Spinal cord (tissue), 9 donors: ENCODE measurements at regions not wholly inside any gene's neighbourhood (a gene's known extent, or its start where the extent isn't known, plus 50 kb on each side); places are given as distances from the start of the nearest gene placed in this dataset.

Experiments used
- DNase-seq, 6 donors: peaks; one replicate each; pipeline versions ENCODE4 v3.0.0 to v3.0.0-alpha.2; 2013 to 2015; ENCODE audit warnings: low spot score in 6 of 6, low read depth in 4 of 6
- H3K27ac ChIP-seq: one replicate; pipeline ENCODE4 v1.5.1; 2013; ENCODE audit warnings: low read depth, low read length, control low read depth
- H3K27me3 ChIP-seq: one replicate; pipeline ENCODE4 v1.6.1; 2013; ENCODE audit warnings: low read length; ENCODE audit not compliant: control insufficient read depth, insufficient read depth
- H3K36me3 ChIP-seq: one replicate; pipeline ENCODE4 v1.6.1; 2013; ENCODE audit warnings: low read length; ENCODE audit not compliant: control insufficient read depth, insufficient read depth
- H3K4me1 ChIP-seq: one replicate; pipeline ENCODE4 v1.6.1; 2013; ENCODE audit warnings: low read length; ENCODE audit not compliant: control insufficient read depth, insufficient read depth
- H3K4me3 ChIP-seq: one replicate; pipeline ENCODE4 v1.5.1; 2013; ENCODE audit warnings: low read depth, low read length, control low read depth
- H3K9me3 ChIP-seq: one replicate; pipeline ENCODE4 v1.6.1; 2013; ENCODE audit warnings: low read length; ENCODE audit not compliant: control insufficient read depth, insufficient read depth
- WGBS: methylation state at CpG from one replicate; pipeline ENCODE4 v1.1.5; 2013; ENCODE audit warnings: missing lambda C conversion rate; ENCODE audit not compliant: insufficient coverage; 5-methylcytosine and 5-hydroxymethylcytosine counted together
- donor health status: healthy.

- Histone ChIP-seq H3K4me3 (no peak overlapping the region), H3K4me1 (no peaks in the 10 kb centered on the region), H3K9me3 (no peaks in the 10 kb centered on the region), H3K27me3 (no peaks in the 10 kb centered on the region), H3K27ac (no peak overlapping the region), H3K36me3 (no peaks in the 10 kb centered on the region)
- 92% methylated on average over 2 of the region's 3 CpGs for WGBS
- no peak for DNase-seq
Observed at GRCh38 chr15:24899367-24899766, 55.4 kb upstream of the SNRPN start.

GRCh38 chr15:24899795-24900194, 55.0 kb upstream of the SNRPN start:
- no peaks in the 10 kb centered on the region for H3K4me1 ChIP-seq
- H3K9me3 ChIP-seq = no peaks in the 10 kb centered on the region
- no peak for DNase-seq
- no peaks in the 10 kb centered on the region for H3K36me3 ChIP-seq
- no peak overlapping the region for H3K27ac ChIP-seq
- WGBS = 40% methylated on average over 2 of the region's 2 CpGs
- H3K27me3 ChIP-seq = no peaks in the 10 kb centered on the region
- H3K4me3 ChIP-seq = no peak overlapping the region

DNA sequence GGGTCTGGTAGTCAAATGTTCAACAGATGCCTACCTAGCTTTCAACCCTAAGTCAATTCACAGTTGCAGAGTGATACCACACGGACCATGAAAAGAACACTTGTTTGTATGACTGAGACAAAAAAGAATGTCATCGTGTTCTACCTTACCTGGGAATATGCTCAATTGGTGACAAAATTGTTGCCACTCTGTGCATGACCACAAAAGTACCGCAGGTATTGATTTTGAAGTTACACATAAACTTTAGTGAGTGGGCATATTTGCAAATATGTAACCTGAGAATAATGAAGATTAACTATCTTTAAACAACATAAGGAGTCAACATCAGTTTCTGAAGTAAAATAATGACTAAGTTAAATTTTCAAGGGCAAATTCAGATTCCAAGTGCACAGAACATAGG, 53.4 kb upstream of the SNRPN start:
- no CpG with 5 or more reads among the region's 3 CpGs for WGBS
- Histone ChIP-seq H3K27ac (no peak overlapping the region), H3K36me3 (no peaks in the 10 kb centered on the region), H3K27me3 (no peaks in the 10 kb centered on the region), H3K4me1 (no peaks in the 10 kb centered on the region), H3K4me3 (no peak overlapping the region), H3K9me3 (no peaks in the 10 kb centered on the region)
- DNase-seq = no peak
